Esophagus muscularis mucosa (tissue), 4 donors: ENCODE measurements at regions not wholly inside any gene's neighbourhood (a gene's known extent, or its start where the extent isn't known, plus 50 kb on each side); places are given as distances from the start of the nearest gene placed in this dataset.
"Not testable (repeated sequence)": the region's sequence is repeated elsewhere in the genome, so short reads cannot be mapped to it uniquely, and the experiment has no call there.

Source experiments
- DNase-seq: peaks from one replicate; pipeline ENCODE4 v3.0.0-alpha.2; 2017; ENCODE audit errors: extremely low spot score
- H3K27ac ChIP-seq, 4 donors: fragments of 200-600 bp; sonication (generic); replicated peaks in 1 of 4; 1 replicate in 3 of 4; 2 replicates in 1 of 4; pipeline ENCODE4 v1.5.1; 2016 to 2019; ENCODE audit warnings: mild to moderate bottlenecking in 1 of 4
- H3K27me3 ChIP-seq, 4 donors: fragments of 200-600 bp; sonication (generic); one replicate each; pipeline versions ENCODE4 v1.5.1 to v1.6.0; 2016 to 2019
- H3K36me3 ChIP-seq, 4 donors: fragments of 200-600 bp; sonication (generic); one replicate each; pipeline ENCODE4 v1.5.1; 2016 to 2019
- H3K4me1 ChIP-seq, 4 donors: fragments of 200-600 bp; sonication (generic); one replicate each; pipeline ENCODE4 v1.5.1; 2016 to 2019
- H3K4me3 ChIP-seq, 4 donors: fragments of 200-600 bp; sonication (generic); 1 replicate in 2 of 4; 2 replicates in 2 of 4; pipeline ENCODE4 v1.5.1; 2016 to 2019; ENCODE audit warnings: mild to moderate bottlenecking in 4 of 4, moderate library complexity in 1 of 4
- H3K9me3 ChIP-seq, 4 donors: fragments of 200-600 bp; sonication (generic); 1 replicate in 3 of 4; 2 replicates in 1 of 4; pipeline ENCODE4 v1.5.1; 2016 to 2019
- CTCF ChIP-seq, 3 experiments: fragments of 200-600 bp in 2 of 3; fragments of 450-650 bp in 1 of 3; sonication (generic) in 2 of 3; IDR thresholded peaks; one replicate each; pipeline ENCODE4 v1.5.1; 2017 to 2019; ENCODE audit warnings: antibody characterized with exemption in 3 of 3, mild to moderate bottlenecking in 2 of 3, moderate library complexity in 1 of 3
- WGBS: methylation state at CpG from one replicate; pipeline ENCODE4 v1.1.5; 2018; 5-methylcytosine and 5-hydroxymethylcytosine counted together
- intact Hi-C: fragments of 100-400 bp; cut with DNase I; formaldehyde crosslinking; loops from one replicate; pipeline ENCODE4 v1.15.1; 2023

DNA sequence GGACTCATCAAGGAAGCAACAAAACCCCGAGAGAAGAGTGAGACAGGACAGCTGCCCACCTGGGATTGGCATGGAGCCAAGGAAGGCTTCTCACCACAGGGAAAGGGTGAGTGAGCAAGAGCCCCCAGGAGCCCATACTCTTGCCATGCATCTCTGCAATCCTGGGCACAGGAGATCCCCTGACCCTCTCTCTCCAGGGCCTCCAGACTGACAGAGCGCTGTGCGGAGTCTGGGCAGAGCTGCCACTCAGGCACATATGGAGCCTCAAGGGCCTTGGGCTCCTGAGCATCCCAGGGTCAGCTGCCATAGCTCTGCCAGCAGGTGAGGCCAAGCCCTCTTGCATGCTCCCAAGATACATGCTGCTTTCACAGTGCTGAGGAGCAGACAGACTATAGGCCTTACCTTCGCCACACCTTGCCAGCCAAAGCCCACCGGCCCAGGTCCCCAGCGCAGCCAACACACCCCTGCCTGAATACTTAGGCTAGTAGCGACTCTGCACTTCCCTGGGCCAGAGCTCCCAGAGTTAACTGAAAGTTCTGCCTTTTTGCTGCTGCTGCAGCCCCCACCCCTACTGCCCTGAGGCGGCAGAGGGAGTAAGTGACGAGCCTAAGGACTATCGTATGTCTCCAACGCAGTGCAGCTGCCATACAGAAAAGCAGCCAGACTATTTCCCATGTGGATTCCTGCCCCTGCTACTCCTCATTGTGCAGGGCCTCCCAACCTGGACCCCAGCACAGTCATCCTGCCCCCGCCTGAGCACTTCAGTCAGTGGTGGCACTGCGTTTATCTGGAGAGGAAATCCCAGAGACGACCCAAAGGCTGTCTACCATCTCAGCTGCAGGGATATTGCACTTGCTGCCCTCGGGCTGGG is 251.6 kb downstream of the SPATA31A6 start:
- H3K36me3 ChIP-seq, H3K9me3 ChIP-seq, DNase-seq, H3K4me1 ChIP-seq, H3K27me3 ChIP-seq, H3K27ac ChIP-seq, H3K4me3 ChIP-seq, intact Hi-C loops: not testable (repeated sequence)
- 73% methylated on average over 5 of the region's 15 CpGs for WGBS

DNA sequence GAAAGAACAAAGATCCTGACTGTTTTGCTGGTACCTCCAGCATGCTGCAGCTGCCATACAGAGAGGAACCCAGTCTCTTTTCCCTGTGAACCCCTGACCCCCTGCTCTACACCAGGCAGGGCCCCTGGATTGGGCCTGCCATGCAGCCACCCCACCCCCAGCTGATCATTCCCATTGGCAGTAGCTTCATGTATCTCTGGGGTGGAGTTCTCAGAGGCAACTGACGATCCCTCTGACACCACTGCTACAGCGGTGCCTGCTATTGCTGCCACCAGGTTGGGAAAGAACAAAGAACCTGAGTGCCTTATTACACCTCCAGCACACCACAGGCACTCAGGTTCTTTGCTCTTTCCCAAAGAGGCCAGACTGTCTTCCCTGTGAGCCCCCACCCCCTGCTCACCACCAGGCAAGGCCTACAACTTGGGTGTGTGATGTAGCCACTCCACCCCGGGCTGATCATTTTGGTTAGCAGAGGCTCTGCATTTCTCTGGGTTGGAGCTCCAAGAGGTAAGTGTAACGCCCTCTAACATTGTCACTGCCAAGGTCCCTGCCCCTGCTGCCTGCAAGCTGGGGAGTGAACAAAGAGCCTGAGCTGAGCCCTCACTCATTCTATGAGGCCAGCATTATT is 252.4 kb downstream of the SPATA31A6 start:
- DNase-seq, H3K4me1 ChIP-seq, H3K36me3 ChIP-seq, H3K27ac ChIP-seq, H3K9me3 ChIP-seq, intact Hi-C loops, H3K27me3 ChIP-seq, H3K4me3 ChIP-seq: not testable (repeated sequence)
- WGBS: 91% methylated on average over 4 of the region's 4 CpGs

GRCh38 chr9:42437057-42437759 is 253.7 kb downstream of the SPATA31A6 start:
- H3K27me3 ChIP-seq, H3K27ac ChIP-seq, DNase-seq, H3K36me3 ChIP-seq, intact Hi-C loops, H3K9me3 ChIP-seq, H3K4me1 ChIP-seq, H3K4me3 ChIP-seq: not testable (repeated sequence)
- 75% methylated on average over 2 of the region's 6 CpGs for WGBS

- H3K27ac ChIP-seq, H3K9me3 ChIP-seq, H3K36me3 ChIP-seq, H3K4me3 ChIP-seq, intact Hi-C loops, DNase-seq, H3K4me1 ChIP-seq, H3K27me3 ChIP-seq: not testable (repeated sequence)
Observed at GRCh38 chr9:42442680-42443079, 259.2 kb downstream of the SPATA31A6 start.

- H3K9me3 ChIP-seq, H3K4me3 ChIP-seq, H3K27me3 ChIP-seq, H3K4me1 ChIP-seq, H3K27ac ChIP-seq, DNase-seq, H3K36me3 ChIP-seq, intact Hi-C loops: not testable (repeated sequence)
- WGBS: 38% methylated on average over 2 of the region's 2 CpGs
Observed at GRCh38 chr9:42443414-42443813, 260.0 kb downstream of the SPATA31A6 start.

- H3K4me1 ChIP-seq, H3K9me3 ChIP-seq, H3K36me3 ChIP-seq, DNase-seq, H3K4me3 ChIP-seq, H3K27me3 ChIP-seq, H3K27ac ChIP-seq, intact Hi-C loops: not testable (repeated sequence)
- 81% methylated on average over 2 of the region's 2 CpGs for WGBS
Observed at GRCh38 chr9:42461436-42461835, 278.0 kb downstream of the SPATA31A6 start.

GRCh38 chr9:42461863-42462262 is 278.4 kb downstream of the SPATA31A6 start:
- DNase-seq, H3K4me1 ChIP-seq, H3K27ac ChIP-seq, H3K4me3 ChIP-seq, H3K27me3 ChIP-seq, H3K36me3 ChIP-seq, intact Hi-C loops, H3K9me3 ChIP-seq: not testable (repeated sequence)
- WGBS: 61% methylated on average over 1 of the region's 1 CpG

- H3K9me3 ChIP-seq, H3K4me1 ChIP-seq, H3K36me3 ChIP-seq, H3K4me3 ChIP-seq, H3K27ac ChIP-seq, DNase-seq, intact Hi-C loops, H3K27me3 ChIP-seq: not testable (repeated sequence)
- WGBS: 71% methylated on average over 3 of the region's 3 CpGs
Observed at GRCh38 chr9:42463981-42464380, 280.5 kb downstream of the SPATA31A6 start.

- H3K4me3 ChIP-seq, H3K36me3 ChIP-seq, H3K9me3 ChIP-seq, H3K27me3 ChIP-seq, intact Hi-C loops, DNase-seq, H3K27ac ChIP-seq, H3K4me1 ChIP-seq: not testable (repeated sequence)
- peak in 2 of 3 experiments; percentile 47 to 49 for TF ChIP-seq CTCF (IDR thresholded peaks at IDR 0.05)
- WGBS: 54% methylated on average over 3 of the region's 3 CpGs
Observed at GRCh38 chr9:42470577-42470976, 287.1 kb downstream of the SPATA31A6 start.

DNA sequence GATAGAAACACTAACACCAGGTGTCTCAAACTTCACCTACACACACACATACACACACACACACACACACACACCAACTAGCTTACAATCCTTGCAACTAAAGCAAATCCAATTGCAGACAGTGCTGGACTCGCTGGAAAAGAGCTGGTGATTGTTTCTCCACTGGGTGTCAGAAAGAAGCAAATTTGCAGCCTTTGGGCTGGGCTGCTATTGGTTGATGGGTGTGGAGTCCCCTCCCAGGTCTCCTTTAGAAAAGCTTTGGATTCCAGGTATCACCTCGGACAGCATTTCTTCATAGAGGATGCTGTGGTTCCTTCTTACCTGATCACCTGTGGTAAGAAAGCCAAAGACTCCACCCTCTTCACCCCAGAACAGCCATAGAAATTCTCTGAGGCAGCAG is 307.5 kb downstream of the SPATA31A6 start:
- H3K4me1 ChIP-seq, H3K27me3 ChIP-seq, H3K9me3 ChIP-seq, H3K36me3 ChIP-seq, DNase-seq, H3K27ac ChIP-seq, H3K4me3 ChIP-seq, intact Hi-C loops: not testable (repeated sequence)
- 69% methylated on average over 1 of the region's 2 CpGs for WGBS

GRCh38 chr9:42502620-42503264 is 319.3 kb downstream of the SPATA31A6 start:
- not testable (repeated sequence) for H3K4me3 ChIP-seq

More at GRCh38 chr9:42502620-42503264, 319.3 kb downstream of the SPATA31A6 start:
- H3K27ac ChIP-seq, H3K9me3 ChIP-seq, intact Hi-C loops, H3K36me3 ChIP-seq, DNase-seq, H3K4me1 ChIP-seq, H3K27me3 ChIP-seq: not testable (repeated sequence)
- 87% methylated on average over 12 of the region's 12 CpGs for WGBS
